HG03460 (cell line): ENCODE measurements at regions not wholly inside any gene's neighbourhood (a gene's known extent, or its start where the extent isn't known, plus 50 kb on each side); places are given as distances from the start of the nearest gene placed in this dataset.
"Not testable (repeated sequence)": the region's sequence is repeated elsewhere in the genome, so short reads cannot be mapped to it uniquely, and the experiment has no call there.

Source experiments
- ATAC-seq: cut with Tn5 transposase; IDR thresholded peaks from one replicate; pipeline ENCODE4 v1.9.1; 2021; ENCODE audit not compliant: unreplicated experiment

DNA sequence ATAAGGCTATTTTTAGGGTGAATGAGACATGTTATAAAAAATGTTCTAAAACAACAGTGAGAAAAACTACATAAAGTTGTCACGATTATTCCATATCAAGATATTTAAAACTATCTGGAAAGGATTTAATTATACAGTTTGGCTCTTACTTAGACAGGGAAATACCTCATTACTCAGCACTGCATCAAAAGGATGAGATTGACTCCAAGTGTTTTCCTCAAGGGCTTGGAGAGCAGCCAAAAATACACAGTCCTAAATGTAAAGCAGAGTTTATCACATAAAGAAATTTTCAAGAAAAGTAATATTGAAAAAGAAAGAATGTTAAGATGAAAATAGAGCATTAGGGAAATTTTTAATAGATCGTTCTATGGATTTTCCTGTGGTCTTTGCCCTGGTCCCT is 285.5 kb upstream of the NETO1 start:
- ATAC-seq: no peak

GRCh38 chr18:73151086-73151485 is 283.3 kb upstream of the NETO1 start:
- no peak for ATAC-seq

DNA sequence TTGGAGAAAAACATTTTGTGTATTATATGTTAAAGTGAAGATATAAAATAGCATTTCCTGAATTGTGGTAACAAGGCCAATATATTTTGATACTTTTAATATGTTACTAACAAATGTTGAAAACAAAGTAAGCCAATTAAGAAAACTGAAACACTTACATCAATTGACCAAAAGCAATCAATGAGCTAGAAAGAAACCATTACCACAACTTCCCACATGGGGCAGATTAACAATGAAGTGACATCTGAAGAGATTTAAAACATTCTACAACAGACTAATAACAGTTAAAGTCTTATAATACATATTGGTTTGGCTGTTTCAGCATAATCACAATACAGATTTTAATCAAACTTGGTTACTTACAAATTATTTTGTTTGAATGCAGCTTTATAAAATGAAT is 282.4 kb upstream of the NETO1 start:
- ATAC-seq: no peak

DNA sequence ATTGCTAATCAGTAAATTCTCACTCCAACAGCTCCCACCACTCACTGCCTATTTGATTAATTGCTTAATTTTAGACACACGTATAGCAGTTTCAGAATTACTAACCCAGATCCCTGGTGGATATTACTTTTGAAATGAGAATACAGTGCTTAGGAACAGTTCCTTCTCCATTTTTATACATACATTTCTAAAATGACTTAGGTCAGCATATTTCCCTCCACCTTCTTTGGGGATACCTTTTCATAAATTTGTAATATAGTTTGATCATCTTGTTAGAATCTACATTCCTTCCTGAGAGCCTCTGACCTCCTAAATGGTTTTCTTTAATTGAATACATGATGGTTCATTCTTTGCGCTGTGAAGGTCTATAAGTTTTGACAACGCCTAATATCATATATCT is 279.8 kb upstream of the NETO1 start:
- ATAC-seq: no peak

GRCh38 chr18:73144030-73144429 is 276.2 kb upstream of the NETO1 start:
- ATAC-seq: no peak

DNA sequence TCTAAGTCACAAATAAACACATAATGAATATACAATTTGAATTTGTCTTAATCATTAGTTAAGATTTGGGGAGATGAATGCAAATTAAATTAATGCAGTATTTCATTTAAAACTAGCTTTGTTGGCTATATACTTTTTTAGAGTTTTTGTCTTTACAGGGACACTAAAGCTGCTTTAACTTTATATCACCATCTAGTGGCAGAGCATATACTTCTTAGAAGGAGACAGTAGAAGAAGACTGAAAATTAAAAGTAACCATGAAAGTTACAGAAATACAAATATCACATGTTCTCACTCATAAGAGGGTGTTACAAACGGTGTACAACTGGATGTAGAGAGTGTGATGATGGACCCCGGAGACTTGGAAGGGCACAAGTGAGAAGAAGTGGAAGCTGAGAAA is 268.3 kb upstream of the NETO1 start:
- no peak for ATAC-seq

GRCh38 chr18:73124175-73124574 is 256.4 kb upstream of the NETO1 start:
- ATAC-seq: no peak

- ATAC-seq: no peak
These were observed 253.4 kb upstream of the NETO1 start for GRCh38 chr18:73121207-73121606.

GRCh38 chr18:73120626-73121025 is 252.8 kb upstream of the NETO1 start:
- no peak for ATAC-seq

GRCh38 chr18:73119574-73119973 is 251.8 kb upstream of the NETO1 start:
- no peak for ATAC-seq

DNA sequence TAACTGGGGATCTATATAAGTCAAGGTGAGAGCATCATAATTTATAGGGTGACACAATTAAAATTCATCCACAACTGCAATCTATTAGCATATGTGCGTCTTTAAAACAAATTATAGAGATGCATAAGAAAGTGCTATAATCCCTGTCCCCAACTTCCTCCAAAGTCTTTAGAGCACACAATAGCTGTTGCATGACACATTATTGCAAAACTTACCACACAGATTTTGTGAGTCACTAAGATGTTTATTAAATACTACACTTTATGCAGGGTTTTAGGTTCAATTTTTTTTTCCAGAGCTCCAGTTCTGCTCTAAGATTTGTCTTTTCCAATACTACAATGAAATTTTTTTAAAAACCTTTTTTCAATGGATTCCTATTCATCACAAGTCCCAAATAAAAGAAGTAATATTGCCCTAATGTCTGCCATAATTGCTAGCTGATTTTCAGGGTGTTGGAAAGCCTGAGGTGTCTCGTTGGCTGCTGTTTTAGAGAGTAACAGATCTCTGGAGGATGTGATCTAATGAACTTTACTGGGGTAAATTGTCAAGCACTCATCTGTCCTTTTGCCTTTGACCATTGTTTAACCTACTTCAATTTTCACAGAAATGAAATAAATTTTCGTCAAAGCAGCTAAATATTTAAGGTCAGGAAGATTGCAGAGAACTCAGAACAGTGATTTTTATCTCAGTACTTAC is 250.5 kb upstream of the NETO1 start:
- ATAC-seq: no peak

GRCh38 chr18:73110307-73110706 is 242.5 kb upstream of the NETO1 start:
- ATAC-seq: no peak

- no peak for ATAC-seq
These were observed 234.2 kb upstream of the NETO1 start for GRCh38 chr18:73101977-73102376.

GRCh38 chr18:73101491-73101890 is 233.7 kb upstream of the NETO1 start:
- not testable (repeated sequence) for ATAC-seq

DNA sequence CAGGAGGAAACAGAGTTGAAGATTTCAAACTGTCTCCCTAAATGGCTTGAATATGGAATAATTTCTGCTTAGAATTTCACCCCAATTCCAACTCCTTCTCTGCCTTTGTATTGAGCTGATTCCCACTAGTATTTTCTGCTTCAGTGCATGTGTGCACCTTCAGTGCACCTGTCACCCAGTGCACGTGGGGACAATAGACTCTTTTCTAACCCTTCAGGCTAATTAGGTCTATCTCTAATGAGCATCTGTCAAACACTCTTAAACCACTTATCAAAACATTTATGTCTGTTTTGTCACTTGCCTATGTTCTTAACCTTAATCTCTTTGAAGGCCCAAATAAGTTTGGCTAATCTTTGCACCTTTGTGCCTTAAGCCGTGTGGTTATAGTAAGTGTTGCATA is 232.0 kb upstream of the NETO1 start:
- ATAC-seq: no peak

- no peak for ATAC-seq
These were observed 226.0 kb upstream of the NETO1 start for GRCh38 chr18:73093687-73094250.

- no peak for ATAC-seq
These were observed 220.7 kb upstream of the NETO1 start for GRCh38 chr18:73088445-73088844.

DNA sequence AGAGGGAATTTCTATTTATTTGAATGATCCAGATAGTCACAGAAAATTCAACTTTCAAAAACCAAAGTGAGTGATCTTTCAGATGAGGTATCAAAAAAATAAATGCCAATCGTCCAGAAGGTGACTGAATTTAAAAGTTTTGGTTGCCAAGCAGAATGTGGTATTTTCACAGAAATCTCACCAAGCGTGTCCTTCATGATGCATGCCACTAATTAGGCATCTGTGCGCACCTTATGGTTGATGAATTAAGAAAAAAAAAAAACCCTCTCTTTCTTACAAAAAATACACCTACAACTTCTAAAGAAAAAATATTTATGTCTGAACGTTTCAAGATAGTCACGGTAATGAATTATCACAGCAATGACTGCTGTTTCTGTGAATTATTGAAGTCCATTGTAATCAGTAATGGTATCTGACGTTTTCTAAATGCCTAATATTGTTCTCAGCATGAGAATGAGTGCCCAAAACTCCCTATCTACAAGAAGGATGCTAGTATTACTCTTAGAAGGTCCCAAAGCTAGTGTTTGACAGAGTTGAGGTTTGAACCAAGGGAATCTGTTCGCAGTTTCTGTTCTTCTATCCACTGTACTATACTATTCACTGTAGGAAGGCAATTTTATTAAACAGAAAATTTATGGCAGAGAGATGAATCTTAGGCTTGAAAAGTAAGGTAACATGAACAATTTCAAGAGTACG is 219.6 kb upstream of the NETO1 start:
- ATAC-seq: no peak

GRCh38 chr18:73079920-73080319 is 212.1 kb upstream of the NETO1 start:
- ATAC-seq: no peak

DNA sequence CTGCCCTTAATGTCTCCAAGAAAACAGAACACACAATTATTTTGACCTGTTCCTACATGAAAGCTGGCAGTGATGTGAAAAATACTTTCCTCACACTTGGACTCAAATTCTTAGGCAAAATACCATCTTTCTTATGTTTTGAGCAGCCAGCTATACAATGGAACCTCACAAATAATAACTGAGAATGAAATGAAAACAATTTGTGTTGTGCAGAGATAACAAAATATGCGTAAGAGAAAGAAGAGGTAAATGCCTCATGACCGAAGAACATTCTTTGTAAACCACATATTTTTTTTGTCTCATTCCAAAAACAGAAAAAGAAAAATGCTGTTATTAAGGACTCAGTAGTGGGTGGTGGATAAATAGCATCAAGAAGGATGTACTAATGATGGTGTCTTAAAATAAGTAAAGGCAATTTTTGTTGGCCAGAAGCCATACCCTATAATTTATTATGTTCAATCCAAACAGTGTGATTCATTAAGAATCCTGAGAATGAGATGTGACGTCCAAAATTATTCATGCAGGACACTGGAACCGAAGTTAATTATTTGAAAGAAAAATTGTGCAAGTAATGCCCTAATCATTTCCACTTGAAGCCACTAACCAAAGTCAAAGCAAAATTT is 193.0 kb upstream of the NETO1 start:
- ATAC-seq: no peak

- ATAC-seq: no peak
These were observed 191.5 kb upstream of the NETO1 start for GRCh38 chr18:73059280-73059679.

- ATAC-seq: no peak
These were observed 179.9 kb upstream of the NETO1 start for GRCh38 chr18:73047688-73048087.
